IMR-90 (cell line): ENCODE measurements at regions not wholly inside any gene's neighbourhood (a gene's known extent, or its start where the extent isn't known, plus 50 kb on each side); places are given as distances from the start of the nearest gene placed in this dataset.

Source experiments
- ATAC-seq: fragments of 200-7000 bp; cut with Tn5 transposase; 2 replicates; pipeline ENCODE4 v1.9.1; 2020; ENCODE audit warnings: low read depth, mild to moderate bottlenecking, moderate library complexity
- BruUV-seq: library from RNA; stranded (reverse); fragments of 400-500 nt; replicated peaks from 2 replicates; lab custom pipeline; 2021; lab: Mats Ljungman, UMichigan
- CTCF ChIA-PET: fragments of 300-600 bp; formaldehyde crosslinking; extraction: SDS; loops from one replicate; lab custom pipeline; 2021; ENCODE audit warnings: antibody characterized with exemption; lab: Yijun Ruan, JAX
- POLR2A ChIA-PET: fragments of 300-600 bp; sonication (Branson Sonifier 250); formaldehyde crosslinking; loops from one replicate; lab custom pipeline; 2022; ENCODE audit warnings: antibody characterized with exemption; ENCODE audit not compliant: unreplicated experiment; lab: Charles Lee
- DNase-seq: peaks from one replicate; pipeline ENCODE4 v3.0.0; 2013
- H2AFZ ChIP-seq: replicated peaks from 2 replicates; pipeline ENCODE3; 2013; ENCODE audit warnings: low read length, mild to moderate bottlenecking; ENCODE audit not compliant: poor library complexity
- H2AK5ac ChIP-seq: 2 replicates; pipeline ENCODE4 v1.6.1; 2013; ENCODE audit warnings: low read depth, low read length, inconsistent platforms
- H2AK9ac ChIP-seq: replicated peaks from 2 replicates; pipeline ENCODE3; 2013; ENCODE audit warnings: mild to moderate bottlenecking, low read depth, low read length, moderate library complexity; ENCODE audit not compliant: poor library complexity
- H2BK120ac ChIP-seq: 2 replicates; pipeline ENCODE4 v1.6.1; 2013; ENCODE audit warnings: low read depth, low read length, inconsistent platforms
- H2BK15ac ChIP-seq: 3 replicates; pipeline ENCODE4 v1.6.1; 2013; ENCODE audit warnings: low read depth, low read length, inconsistent platforms
- H2BK20ac ChIP-seq: 2 replicates; pipeline ENCODE4 v1.6.1; 2013; ENCODE audit warnings: low read depth, mild to moderate bottlenecking, inconsistent platforms, low read length, moderate library complexity
- H2BK5ac ChIP-seq: 2 replicates; pipeline ENCODE4 v1.6.1; 2013; ENCODE audit warnings: mild to moderate bottlenecking, low read depth, low read length, inconsistent platforms; ENCODE audit not compliant: poor library complexity, severe bottlenecking
- H3K14ac ChIP-seq: replicated peaks from 2 replicates; pipeline ENCODE4 v1.6.1; 2013; ENCODE audit warnings: low read depth, low read length, inconsistent platforms
- H3K18ac ChIP-seq: 2 replicates; pipeline ENCODE4 v1.6.1; 2013; ENCODE audit warnings: low read depth, low read length, control low read depth
- H3K23ac ChIP-seq: 2 replicates; pipeline ENCODE4 v1.6.1; 2013; ENCODE audit warnings: low read depth, low read length, inconsistent platforms
- H3K27ac ChIP-seq: 2 replicates; pipeline ENCODE4 v1.5.1; 2013; ENCODE audit warnings: mild to moderate bottlenecking, control low read depth, low read length; ENCODE audit not compliant: insufficient read depth
- H3K27me3 ChIP-seq: 2 replicates; pipeline ENCODE4 v1.6.1; 2013; ENCODE audit warnings: low read length; ENCODE audit not compliant: control insufficient read depth, insufficient read depth
- H3K36me3 ChIP-seq: 2 replicates; pipeline ENCODE4 v1.6.1; 2013; ENCODE audit warnings: low read length, mixed read lengths; ENCODE audit not compliant: control insufficient read depth, insufficient read depth
- H3K4ac ChIP-seq: 2 replicates; pipeline ENCODE4 v1.6.1; 2013; ENCODE audit warnings: low read depth, low read length, inconsistent platforms
- H3K4me1 ChIP-seq: 2 replicates; pipeline ENCODE4 v1.6.1; 2013; ENCODE audit warnings: low read length, mixed read lengths; ENCODE audit not compliant: control insufficient read depth, insufficient read depth
- H3K4me2 ChIP-seq: 2 replicates; pipeline ENCODE4 v1.6.1; 2013; ENCODE audit warnings: low read depth, mild to moderate bottlenecking, control low read depth, low read length, moderate library complexity
- H3K4me3 ChIP-seq: 2 replicates; pipeline ENCODE4 v1.5.1; 2013; ENCODE audit warnings: low read depth, mild to moderate bottlenecking, control low read depth, low read length, moderate library complexity; ENCODE audit not compliant: insufficient read depth
- H3K56ac ChIP-seq: 2 replicates; pipeline ENCODE4 v1.6.1; 2013; ENCODE audit warnings: low read length, inconsistent platforms; ENCODE audit not compliant: insufficient read depth; ENCODE audit errors: extremely low read depth
- H3K79me1 ChIP-seq, 2 experiments: 2 replicates each; pipeline ENCODE4 v1.6.1; 2013; ENCODE audit warnings: low read length in 2 of 2, inconsistent platforms in 1 of 2, low read depth in 1 of 2
- H3K9ac ChIP-seq: 2 replicates; pipeline ENCODE4 v1.6.1; 2013; ENCODE audit warnings: low read depth, low read length, control low read depth
- H3K9me1 ChIP-seq: 2 replicates; pipeline ENCODE4 v1.6.1; 2013; ENCODE audit warnings: low read length, inconsistent platforms; ENCODE audit not compliant: insufficient read depth
- H3K9me3 ChIP-seq: 2 replicates; pipeline ENCODE4 v1.6.1; 2013; ENCODE audit warnings: low read length; ENCODE audit not compliant: control insufficient read depth, insufficient read depth
- H4K20me1 ChIP-seq: 2 replicates; pipeline ENCODE4 v1.6.1; 2013; ENCODE audit warnings: low read length, inconsistent platforms; ENCODE audit not compliant: insufficient read depth
- H4K5ac ChIP-seq: 2 replicates; pipeline ENCODE4 v1.6.1; 2013; ENCODE audit warnings: mild to moderate bottlenecking, low read depth, low read length, control low read depth
- H4K8ac ChIP-seq, 2 experiments: 2 replicates each; pipeline ENCODE4 v1.6.1; 2013; ENCODE audit warnings: low read depth in 2 of 2, low read length in 2 of 2, control low read depth in 1 of 2, inconsistent platforms in 1 of 2
- H4K91ac ChIP-seq: 2 replicates; pipeline ENCODE4 v1.6.1; 2013; ENCODE audit warnings: low read depth, low read length, inconsistent platforms; ENCODE audit not compliant: insufficient read depth
- BHLHE40 ChIP-seq: fragments of 150-350 bp; IDR thresholded peaks from 2 replicates; pipeline ENCODE4 v1.6.1; 2016; ENCODE audit warnings: mild to moderate bottlenecking, low read depth, low read length
- CEBPB ChIP-seq: IDR thresholded peaks from 2 replicates; pipeline ENCODE4 v1.6.1; 2012; ENCODE audit warnings: low read depth, low read length, improper control_type of control experiment
- CHD1 ChIP-seq: IDR thresholded peaks from 2 replicates; pipeline ENCODE4 v1.6.1; 2012; ENCODE audit warnings: low read depth, low read length, improper control_type of control experiment
- CTCF ChIP-seq: conservative IDR thresholded peaks from 2 replicates; pipeline ENCODE4 v1.5.1; 2012; ENCODE audit warnings: mild to moderate bottlenecking, low read depth, low read length, improper control_type of control experiment
- MAFK ChIP-seq: IDR thresholded peaks from 2 replicates; pipeline ENCODE4 v1.6.1; 2012; ENCODE audit warnings: low read depth, low read length, improper control_type of control experiment
- MXI1 ChIP-seq: IDR thresholded peaks from 2 replicates; pipeline ENCODE4 v1.6.1; 2012; ENCODE audit warnings: low read depth, mild to moderate bottlenecking, low read length, moderate library complexity, borderline replicate concordance
- RAD21 ChIP-seq: IDR thresholded peaks from 2 replicates; pipeline ENCODE4 v1.6.1; 2012; ENCODE audit warnings: low read length, improper control_type of control experiment
- RCOR1 ChIP-seq: IDR thresholded peaks from 2 replicates; pipeline ENCODE4 v1.6.1; 2012; ENCODE audit warnings: mild to moderate bottlenecking, low read length, improper control_type of control experiment; ENCODE audit not compliant: insufficient replicate concordance
- SMC3 ChIP-seq: fragments of 150-350 bp; IDR thresholded peaks from 2 replicates; pipeline ENCODE4 v1.6.1; 2016; ENCODE audit warnings: low read depth, mild to moderate bottlenecking, antibody characterized with exemption, low read length, moderate library complexity
- USF2 ChIP-seq: fragments of 150-350 bp; IDR thresholded peaks from 2 replicates; pipeline ENCODE4 v1.6.1; 2017; ENCODE audit warnings: mild to moderate bottlenecking, antibody characterized with exemption, low read length, low read depth
- WGBS, 2 experiments: methylation state at CpG; one replicate each; pipeline versions ENCODE4 v1.1.5 to v1.1.7; 2013; ENCODE audit warnings: missing lambda C conversion rate in 2 of 2; ENCODE audit not compliant: insufficient read length in 1 of 2; ENCODE audit errors: extremely low coverage in 2 of 2; 5-methylcytosine and 5-hydroxymethylcytosine counted together
- dilution Hi-C: fragments of 300-500 bp; cut with HindIII; formaldehyde crosslinking; loops from one replicate; pipeline ENCODE4 v1.14.3; 2018; ENCODE audit warnings: low sequenced_read_pairs; ENCODE audit not compliant: unreplicated experiment
- in situ Hi-C: fragments of 300-500 bp; cut with MboI; formaldehyde crosslinking; loops from 3 replicates; pipeline ENCODE4 v1.14.3; 2019; ENCODE audit warnings: low sequenced_read_pairs, inconsistent platforms, mixed read lengths
- intact Hi-C: fragments of 100-400 bp; cut with micrococcal nuclease; formaldehyde crosslinking; loops from 2 replicates; pipeline ENCODE4 v1.10.0; 2022
- TF ChIP-seq, protein P1 (sequence below): fragments of 150-350 bp; IDR thresholded peaks from 2 replicates; pipeline ENCODE4 v1.6.1; 2016; ENCODE audit warnings: low read depth, mild to moderate bottlenecking, low read length, moderate library complexity, borderline replicate concordance

GRCh38 chr1:71153826-71154225 lies 73.0 kb upstream of the ZRANB2 start:
- Histone ChIP-seq H3K56ac (no peak overlapping the region), H3K9ac (no peak overlapping the region), H3K4me1 (no peaks in the 10 kb centered on the region), H3K36me3 (no peaks in the 10 kb centered on the region), H2BK5ac (no peak overlapping the region), H2AK5ac (no peak overlapping the region), H3K79me1 (no peaks in the 10 kb centered on the region), H3K18ac (no peak overlapping the region), H4K5ac (no peak overlapping the region), H3K4me2 (no peak overlapping the region), H2BK20ac (no peak overlapping the region), H4K8ac (no peak overlapping the region), H2AFZ (no peak overlapping the region), H3K9me3 (no peaks in the 10 kb centered on the region; the same call in 1 of the 2 replicates), H3K14ac (no peak overlapping the region), H4K20me1 (no peaks in the 10 kb centered on the region), H3K23ac (no peak overlapping the region), H2AK9ac (no peak overlapping the region), H2BK15ac (no peak overlapping the region), H3K4me3 (no peak overlapping the region), H3K27ac (no peak overlapping the region), H2BK120ac (no peak overlapping the region), H4K91ac (no peak overlapping the region), H3K9me1 (no peaks in the 10 kb centered on the region), H3K27me3 (no peaks in the 10 kb centered on the region), H3K4ac (no peak overlapping the region)
- no peak for DNase-seq
- WGBS, 2 experiments = 14% methylated on average over 1 of the region's 2 CpGs; no CpG with 5 or more reads in 1 of the 2 experiments
- in situ Hi-C loops (no loop called here), dilution Hi-C loops (no loop called here), intact Hi-C loops (no loop called here)
- POLR2A ChIA-PET = no interaction called here
- no TSS peak for BruUV-seq
- ATAC-seq = no peak
- TF ChIP-seq USF2 (no peak), CHD1 (no peak), SMC3 (no peak), RAD21 (no peak), RCOR1 (no peak), CEBPB (no peak), CTCF (no peak), MXI1 (no peak), MAFK (no peak), BHLHE40 (no peak)
- TF ChIP-seq, protein P1, sequence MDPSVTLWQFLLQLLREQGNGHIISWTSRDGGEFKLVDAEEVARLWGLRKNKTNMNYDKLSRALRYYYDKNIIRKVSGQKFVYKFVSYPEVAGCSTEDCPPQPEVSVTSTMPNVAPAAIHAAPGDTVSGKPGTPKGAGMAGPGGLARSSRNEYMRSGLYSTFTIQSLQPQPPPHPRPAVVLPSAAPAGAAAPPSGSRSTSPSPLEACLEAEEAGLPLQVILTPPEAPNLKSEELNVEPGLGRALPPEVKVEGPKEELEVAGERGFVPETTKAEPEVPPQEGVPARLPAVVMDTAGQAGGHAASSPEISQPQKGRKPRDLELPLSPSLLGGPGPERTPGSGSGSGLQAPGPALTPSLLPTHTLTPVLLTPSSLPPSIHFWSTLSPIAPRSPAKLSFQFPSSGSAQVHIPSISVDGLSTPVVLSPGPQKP = no peak
- CTCF ChIA-PET = no interaction called here
